BE2C (cell line): ENCODE measurements at regions not wholly inside any gene's neighbourhood (a gene's known extent, or its start where the extent isn't known, plus 50 kb on each side); places are given as distances from the start of the nearest gene placed in this dataset.

ENCODE experiments used
- DNase-seq: peaks from one replicate; pipeline ENCODE4 v3.0.0-alpha.2; 2020
- H3K27me3 ChIP-seq: fragments of 250-450 bp; sonication (Bioruptor Pico); 2 replicates; pipeline ENCODE4 v1.5.1; 2020; ENCODE audit warnings: mild to moderate bottlenecking
- H3K36me3 ChIP-seq: fragments of 250-450 bp; sonication (Bioruptor Pico); 2 replicates; pipeline ENCODE4 v1.5.1; 2020; ENCODE audit warnings: mild to moderate bottlenecking
- H3K4me1 ChIP-seq: fragments of 250-450 bp; sonication (Bioruptor Pico); 2 replicates; pipeline ENCODE4 v1.5.1; 2020
- H3K4me3 ChIP-seq: 2 replicates; pipeline ENCODE4 v1.5.1; 2011; ENCODE audit warnings: low read depth, low read length
- H3K9me3 ChIP-seq: fragments of 250-450 bp; sonication (Bioruptor Pico); 2 replicates; pipeline ENCODE4 v1.5.1; 2020
- TF ChIP-seq, protein P1 (sequence below): IDR thresholded peaks from 2 replicates; pipeline ENCODE4 v1.5.1; 2012; ENCODE audit warnings: mild to moderate bottlenecking, low read depth, low read length

DNA sequence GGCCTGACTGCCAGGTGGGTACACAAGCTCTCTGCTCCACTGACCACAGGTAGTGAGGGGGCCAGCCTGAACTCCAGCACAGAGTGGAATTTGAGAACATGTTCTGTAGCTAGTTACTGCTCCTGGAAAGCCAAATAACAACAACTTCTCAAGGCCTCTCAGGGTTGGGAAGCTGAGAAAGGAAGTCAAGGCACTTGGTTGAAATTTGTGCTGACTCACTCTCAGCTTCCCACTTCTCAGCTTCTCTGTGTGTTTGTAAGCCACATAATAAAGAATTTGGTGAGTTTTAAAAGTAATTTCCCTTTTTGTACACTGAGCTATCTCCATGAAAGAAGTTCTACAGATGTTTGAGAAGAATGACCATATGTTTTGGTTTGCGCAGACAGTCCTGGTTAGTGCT, 234.9 kb downstream of the KTN1 start:
- Histone ChIP-seq H3K4me3 (no peak overlapping the region), H3K9me3 (no peaks in the 10 kb centered on the region), H3K36me3 (no peaks in the 10 kb centered on the region), H3K4me1 (no peaks in the 10 kb centered on the region), H3K27me3 (no peaks in the 10 kb centered on the region)
- TF ChIP-seq, protein P1, sequence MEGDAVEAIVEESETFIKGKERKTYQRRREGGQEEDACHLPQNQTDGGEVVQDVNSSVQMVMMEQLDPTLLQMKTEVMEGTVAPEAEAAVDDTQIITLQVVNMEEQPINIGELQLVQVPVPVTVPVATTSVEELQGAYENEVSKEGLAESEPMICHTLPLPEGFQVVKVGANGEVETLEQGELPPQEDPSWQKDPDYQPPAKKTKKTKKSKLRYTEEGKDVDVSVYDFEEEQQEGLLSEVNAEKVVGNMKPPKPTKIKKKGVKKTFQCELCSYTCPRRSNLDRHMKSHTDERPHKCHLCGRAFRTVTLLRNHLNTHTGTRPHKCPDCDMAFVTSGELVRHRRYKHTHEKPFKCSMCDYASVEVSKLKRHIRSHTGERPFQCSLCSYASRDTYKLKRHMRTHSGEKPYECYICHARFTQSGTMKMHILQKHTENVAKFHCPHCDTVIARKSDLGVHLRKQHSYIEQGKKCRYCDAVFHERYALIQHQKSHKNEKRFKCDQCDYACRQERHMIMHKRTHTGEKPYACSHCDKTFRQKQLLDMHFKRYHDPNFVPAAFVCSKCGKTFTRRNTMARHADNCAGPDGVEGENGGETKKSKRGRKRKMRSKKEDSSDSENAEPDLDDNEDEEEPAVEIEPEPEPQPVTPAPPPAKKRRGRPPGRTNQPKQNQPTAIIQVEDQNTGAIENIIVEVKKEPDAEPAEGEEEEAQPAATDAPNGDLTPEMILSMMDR: no peak
- DNase-seq: no peak

DNA sequence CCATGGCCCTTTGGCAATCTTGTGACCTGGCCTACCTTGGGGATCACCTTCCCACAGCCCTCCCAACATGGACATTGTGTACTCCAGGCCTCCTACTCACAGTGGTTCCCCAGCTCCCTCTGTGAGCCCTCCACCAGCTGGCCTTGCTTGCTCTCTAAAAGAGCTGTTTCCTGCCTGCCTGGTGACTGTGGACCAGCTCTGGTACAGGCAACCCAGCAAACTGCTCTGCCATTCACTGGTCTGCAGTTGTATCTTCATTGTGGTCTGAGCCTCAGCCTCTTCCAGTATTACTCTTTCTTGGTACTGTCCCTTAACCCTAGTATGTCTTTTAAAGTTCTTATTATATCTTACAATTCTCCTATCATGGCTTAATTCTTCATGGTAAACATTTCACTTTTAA, 236.2 kb downstream of the KTN1 start:
- no peak for DNase-seq
- TF ChIP-seq, protein P1: no peak

DNA sequence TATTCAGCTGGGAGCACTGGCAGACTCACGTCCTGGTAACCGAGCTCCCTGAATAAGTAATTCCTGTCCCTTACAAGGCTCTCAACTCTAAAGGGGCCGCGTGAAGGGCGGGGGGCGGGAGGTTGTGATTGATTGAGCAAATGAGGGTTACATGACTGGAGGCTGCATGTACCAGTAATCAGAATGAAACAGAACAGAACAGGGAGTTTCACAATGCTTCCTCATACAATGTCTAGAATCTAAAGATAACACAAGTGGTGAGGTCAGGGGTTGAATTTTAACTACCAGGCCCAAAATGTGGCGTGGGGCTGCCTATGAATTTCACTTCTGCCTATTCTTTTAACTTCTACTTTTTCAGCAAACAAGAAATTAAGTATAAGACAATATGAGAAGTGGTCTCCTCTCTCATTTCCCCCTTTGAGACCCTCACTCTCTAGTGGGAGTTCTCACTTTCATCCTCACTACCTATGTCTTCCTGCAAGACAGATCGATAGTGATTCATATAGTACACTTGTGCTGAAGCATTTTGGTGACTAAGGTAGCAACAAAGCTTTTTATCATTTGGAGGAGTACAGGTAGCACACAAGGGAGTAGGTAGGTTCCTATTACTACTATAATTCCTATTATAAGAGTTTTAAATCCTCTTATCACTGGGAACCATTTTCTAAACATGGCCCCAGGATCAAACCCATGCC, 239.8 kb downstream of the KTN1 start:
- no peak for DNase-seq
- no peak overlapping the region for H3K4me3 ChIP-seq
- TF ChIP-seq, protein P1: no peak
- H3K36me3 ChIP-seq: no peaks in the 10 kb centered on the region
- H3K9me3 ChIP-seq: no peaks in the 10 kb centered on the region
- no peaks in the 10 kb centered on the region for H3K4me1 ChIP-seq
- peaks cover 3% of the 10 kb centered on the region; the same call in 1 of the 2 replicates for H3K27me3 ChIP-seq

More for the DNA sequence above, 236.2 kb downstream of the KTN1 start:
- Histone ChIP-seq H3K4me3 (no peak overlapping the region), H3K9me3 (no peaks in the 10 kb centered on the region), H3K4me1 (no peaks in the 10 kb centered on the region), H3K36me3 (no peaks in the 10 kb centered on the region), H3K27me3 (no peaks in the 10 kb centered on the region)

DNA sequence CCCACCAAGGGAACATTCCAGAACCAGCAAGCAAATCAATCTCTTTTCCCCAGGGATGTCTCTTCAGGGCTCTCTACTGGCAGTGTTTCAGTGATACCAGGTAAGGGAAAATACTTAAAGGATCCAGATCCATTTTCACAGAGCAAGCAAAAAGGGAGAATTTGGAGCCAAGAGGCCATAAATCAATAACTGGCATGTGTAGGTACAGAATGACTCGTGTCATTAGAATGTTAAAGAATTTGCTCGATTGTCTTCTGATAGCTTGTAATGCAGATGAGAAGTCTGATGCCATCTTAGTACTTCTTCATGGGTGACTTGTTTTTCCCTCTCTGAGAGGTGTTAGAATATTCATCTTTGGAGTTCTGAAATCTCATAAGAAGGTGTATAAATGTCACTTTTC, 242.9 kb downstream of the KTN1 start:
- no peak for DNase-seq
- Histone ChIP-seq H3K4me1 (no peaks in the 10 kb centered on the region), H3K27me3 (peaks cover 6% of the 10 kb centered on the region), H3K4me3 (no peak overlapping the region), H3K9me3 (no peaks in the 10 kb centered on the region), H3K36me3 (no peaks in the 10 kb centered on the region)
- TF ChIP-seq, protein P1: no peak

DNA sequence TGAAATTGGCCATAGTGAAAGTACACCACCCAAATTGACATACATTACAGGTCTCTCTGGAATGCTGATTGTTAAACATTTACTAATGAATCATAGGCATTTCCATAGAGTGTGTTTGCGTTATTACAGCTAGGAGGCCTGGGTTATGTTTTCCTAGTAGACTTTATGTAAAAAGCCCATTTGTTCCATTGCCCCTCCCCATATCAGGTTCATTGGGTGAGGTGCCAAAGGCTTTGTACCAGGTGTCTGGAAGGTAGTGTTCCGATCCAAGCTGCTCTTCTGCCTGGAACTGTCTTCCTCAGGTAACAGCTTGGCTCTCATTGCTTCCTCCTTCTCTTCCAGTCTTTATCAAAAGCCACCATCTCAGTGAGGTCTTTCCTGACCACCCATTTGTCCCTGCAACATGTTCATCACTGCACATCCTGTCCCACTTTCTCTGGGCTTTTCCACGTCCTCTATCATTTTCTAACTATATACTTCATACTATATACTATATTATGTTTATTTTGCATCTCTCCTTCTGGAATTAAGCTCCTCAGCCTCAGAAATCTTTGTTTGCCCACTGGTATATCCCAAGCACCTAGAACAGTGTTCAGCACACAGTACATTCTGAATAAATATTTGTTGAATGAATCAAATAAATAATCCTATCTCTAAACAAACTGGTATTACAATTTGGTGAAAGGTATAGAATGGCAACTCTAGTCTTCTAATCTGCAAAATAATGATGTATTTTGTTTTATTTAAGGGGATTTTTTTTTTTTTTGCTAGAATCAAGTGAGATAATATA, 252.3 kb downstream of the KTN1 start:
- Histone ChIP-seq H3K4me3 (no peak overlapping the region), H3K4me1 (no peaks in the 10 kb centered on the region), H3K27me3 (peaks cover 2% of the 10 kb centered on the region), H3K36me3 (no peaks in the 10 kb centered on the region), H3K9me3 (no peaks in the 10 kb centered on the region)
- TF ChIP-seq, protein P1: no peak
- DNase-seq: no peak

DNA sequence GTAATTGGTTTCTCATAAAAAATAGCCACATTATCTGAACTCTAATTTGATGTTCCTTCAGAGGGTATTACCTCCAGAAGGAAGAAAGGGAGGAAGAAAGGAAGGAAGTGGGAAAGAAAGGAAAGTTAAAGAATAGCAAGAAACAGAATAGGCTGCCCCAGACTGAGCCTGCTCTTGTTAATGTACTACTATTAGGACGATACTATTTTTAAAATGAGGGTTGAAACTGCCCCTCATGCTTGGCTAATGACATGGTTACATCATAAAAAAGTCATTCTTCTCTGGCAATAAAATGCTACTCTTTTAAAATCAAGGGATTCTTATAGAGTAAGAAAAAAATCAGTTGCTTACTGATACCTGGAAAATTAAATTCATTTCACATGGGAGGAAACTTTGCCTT, 253.0 kb downstream of the KTN1 start:
- H3K4me3 ChIP-seq: no peak overlapping the region

More for the DNA sequence above, 253.0 kb downstream of the KTN1 start:
- DNase-seq: no peak
- TF ChIP-seq, protein P1: no peak
- H3K4me1 ChIP-seq: no peaks in the 10 kb centered on the region
- no peaks in the 10 kb centered on the region for H3K36me3 ChIP-seq
- H3K27me3 ChIP-seq: peaks cover 7% of the 10 kb centered on the region
- H3K9me3 ChIP-seq: no peaks in the 10 kb centered on the region
